ENCODE measurements at regions not wholly inside any gene's neighbourhood (a gene's known extent, or its start where the extent isn't known, plus 50 kb on each side); places are given as distances from the start of the nearest gene placed in this dataset.

DNA sequence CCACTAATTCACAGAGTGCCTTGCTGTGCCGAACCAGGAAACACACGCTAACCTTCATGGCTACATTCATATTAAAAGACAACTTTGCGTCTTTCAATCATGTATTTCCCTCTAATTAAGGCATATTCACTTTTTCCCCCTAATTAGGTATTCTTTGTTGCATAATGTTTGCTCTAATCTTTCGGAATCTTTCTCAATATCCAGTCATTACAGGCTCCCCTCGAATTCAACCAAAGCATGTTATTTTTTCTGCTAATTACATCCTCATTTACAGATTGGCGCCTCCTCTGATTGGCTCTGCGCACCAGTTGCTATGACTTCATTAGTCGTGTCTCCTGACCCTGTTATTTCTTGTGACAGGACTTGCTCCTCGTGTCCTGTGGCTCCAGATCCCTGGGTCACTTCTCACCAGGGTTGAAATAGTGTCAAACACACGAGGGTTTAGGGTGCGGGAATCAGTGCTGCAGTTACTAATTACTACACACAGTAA lies 226.7 kb upstream of the TSHZ3 start:
- WGBS, result 74% methylated on average over 11 of the region's 11 CpGs
- no peak for TF ChIP-seq RXRA (IDR thresholded peaks at IDR 0.05)
- TF ChIP-seq RAD21 (IDR thresholded peaks at IDR 0.05), result no peak
- no peak for TF ChIP-seq HNF4G (IDR thresholded peaks at IDR 0.05)
- TF ChIP-seq, protein P1, sequence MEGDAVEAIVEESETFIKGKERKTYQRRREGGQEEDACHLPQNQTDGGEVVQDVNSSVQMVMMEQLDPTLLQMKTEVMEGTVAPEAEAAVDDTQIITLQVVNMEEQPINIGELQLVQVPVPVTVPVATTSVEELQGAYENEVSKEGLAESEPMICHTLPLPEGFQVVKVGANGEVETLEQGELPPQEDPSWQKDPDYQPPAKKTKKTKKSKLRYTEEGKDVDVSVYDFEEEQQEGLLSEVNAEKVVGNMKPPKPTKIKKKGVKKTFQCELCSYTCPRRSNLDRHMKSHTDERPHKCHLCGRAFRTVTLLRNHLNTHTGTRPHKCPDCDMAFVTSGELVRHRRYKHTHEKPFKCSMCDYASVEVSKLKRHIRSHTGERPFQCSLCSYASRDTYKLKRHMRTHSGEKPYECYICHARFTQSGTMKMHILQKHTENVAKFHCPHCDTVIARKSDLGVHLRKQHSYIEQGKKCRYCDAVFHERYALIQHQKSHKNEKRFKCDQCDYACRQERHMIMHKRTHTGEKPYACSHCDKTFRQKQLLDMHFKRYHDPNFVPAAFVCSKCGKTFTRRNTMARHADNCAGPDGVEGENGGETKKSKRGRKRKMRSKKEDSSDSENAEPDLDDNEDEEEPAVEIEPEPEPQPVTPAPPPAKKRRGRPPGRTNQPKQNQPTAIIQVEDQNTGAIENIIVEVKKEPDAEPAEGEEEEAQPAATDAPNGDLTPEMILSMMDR (IDR thresholded peaks at IDR 0.05; ENCODE audit: low read depth, low read length, missing input control), result no peak
- TF ChIP-seq, protein P2, sequence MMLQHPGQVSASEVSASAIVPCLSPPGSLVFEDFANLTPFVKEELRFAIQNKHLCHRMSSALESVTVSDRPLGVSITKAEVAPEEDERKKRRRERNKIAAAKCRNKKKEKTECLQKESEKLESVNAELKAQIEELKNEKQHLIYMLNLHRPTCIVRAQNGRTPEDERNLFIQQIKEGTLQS (IDR thresholded peaks at IDR 0.05), result no peak
- no peak for TF ChIP-seq FOXA1 (IDR thresholded peaks at IDR 0.05)
- no peak for TF ChIP-seq YY1 (IDR thresholded peaks at IDR 0.05)
- TF ChIP-seq, protein P3, sequence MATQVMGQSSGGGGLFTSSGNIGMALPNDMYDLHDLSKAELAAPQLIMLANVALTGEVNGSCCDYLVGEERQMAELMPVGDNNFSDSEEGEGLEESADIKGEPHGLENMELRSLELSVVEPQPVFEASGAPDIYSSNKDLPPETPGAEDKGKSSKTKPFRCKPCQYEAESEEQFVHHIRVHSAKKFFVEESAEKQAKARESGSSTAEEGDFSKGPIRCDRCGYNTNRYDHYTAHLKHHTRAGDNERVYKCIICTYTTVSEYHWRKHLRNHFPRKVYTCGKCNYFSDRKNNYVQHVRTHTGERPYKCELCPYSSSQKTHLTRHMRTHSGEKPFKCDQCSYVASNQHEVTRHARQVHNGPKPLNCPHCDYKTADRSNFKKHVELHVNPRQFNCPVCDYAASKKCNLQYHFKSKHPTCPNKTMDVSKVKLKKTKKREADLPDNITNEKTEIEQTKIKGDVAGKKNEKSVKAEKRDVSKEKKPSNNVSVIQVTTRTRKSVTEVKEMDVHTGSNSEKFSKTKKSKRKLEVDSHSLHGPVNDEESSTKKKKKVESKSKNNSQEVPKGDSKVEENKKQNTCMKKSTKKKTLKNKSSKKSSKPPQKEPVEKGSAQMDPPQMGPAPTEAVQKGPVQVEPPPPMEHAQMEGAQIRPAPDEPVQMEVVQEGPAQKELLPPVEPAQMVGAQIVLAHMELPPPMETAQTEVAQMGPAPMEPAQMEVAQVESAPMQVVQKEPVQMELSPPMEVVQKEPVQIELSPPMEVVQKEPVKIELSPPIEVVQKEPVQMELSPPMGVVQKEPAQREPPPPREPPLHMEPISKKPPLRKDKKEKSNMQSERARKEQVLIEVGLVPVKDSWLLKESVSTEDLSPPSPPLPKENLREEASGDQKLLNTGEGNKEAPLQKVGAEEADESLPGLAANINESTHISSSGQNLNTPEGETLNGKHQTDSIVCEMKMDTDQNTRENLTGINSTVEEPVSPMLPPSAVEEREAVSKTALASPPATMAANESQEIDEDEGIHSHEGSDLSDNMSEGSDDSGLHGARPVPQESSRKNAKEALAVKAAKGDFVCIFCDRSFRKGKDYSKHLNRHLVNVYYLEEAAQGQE (IDR thresholded peaks at IDR 0.05), result no peak
- TF ChIP-seq, protein P4, sequence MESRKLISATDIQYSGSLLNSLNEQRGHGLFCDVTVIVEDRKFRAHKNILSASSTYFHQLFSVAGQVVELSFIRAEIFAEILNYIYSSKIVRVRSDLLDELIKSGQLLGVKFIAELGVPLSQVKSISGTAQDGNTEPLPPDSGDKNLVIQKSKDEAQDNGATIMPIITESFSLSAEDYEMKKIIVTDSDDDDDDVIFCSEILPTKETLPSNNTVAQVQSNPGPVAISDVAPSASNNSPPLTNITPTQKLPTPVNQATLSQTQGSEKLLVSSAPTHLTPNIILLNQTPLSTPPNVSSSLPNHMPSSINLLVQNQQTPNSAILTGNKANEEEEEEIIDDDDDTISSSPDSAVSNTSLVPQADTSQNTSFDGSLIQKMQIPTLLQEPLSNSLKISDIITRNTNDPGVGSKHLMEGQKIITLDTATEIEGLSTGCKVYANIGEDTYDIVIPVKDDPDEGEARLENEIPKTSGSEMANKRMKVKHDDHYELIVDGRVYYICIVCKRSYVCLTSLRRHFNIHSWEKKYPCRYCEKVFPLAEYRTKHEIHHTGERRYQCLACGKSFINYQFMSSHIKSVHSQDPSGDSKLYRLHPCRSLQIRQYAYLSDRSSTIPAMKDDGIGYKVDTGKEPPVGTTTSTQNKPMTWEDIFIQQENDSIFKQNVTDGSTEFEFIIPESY (IDR thresholded peaks at IDR 0.05), result no peak
- TF ChIP-seq TAF1 (conservative IDR thresholded peaks at IDR 0.05), result no peak
- no peak for TF ChIP-seq HNF4A (conservative IDR thresholded peaks at IDR 0.05)
- TF ChIP-seq EGR1 (IDR thresholded peaks at IDR 0.05; ENCODE audit: low read depth in 2 of 2), result no peak
- no peak for TF ChIP-seq FOXA2 (IDR thresholded peaks at IDR 0.05)
- no peak for TF ChIP-seq NR2F2 (IDR thresholded peaks at IDR 0.05)
- TF ChIP-seq GABPA (IDR thresholded peaks at IDR 0.05 in 1 of 2, conservative IDR thresholded peaks at IDR 0.05 in 1 of 2), result no peak
- no peak for TF ChIP-seq JUND (IDR thresholded peaks at IDR 0.05)
- TF ChIP-seq, protein P5, sequence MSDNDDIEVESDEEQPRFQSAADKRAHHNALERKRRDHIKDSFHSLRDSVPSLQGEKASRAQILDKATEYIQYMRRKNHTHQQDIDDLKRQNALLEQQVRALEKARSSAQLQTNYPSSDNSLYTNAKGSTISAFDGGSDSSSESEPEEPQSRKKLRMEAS (IDR thresholded peaks at IDR 0.05), result no peak
- no peak for TF ChIP-seq SP1 (IDR thresholded peaks at IDR 0.05)

More for the DNA sequence above, 226.7 kb upstream of the TSHZ3 start:
- Histone ChIP-seq H3K4me3 (ENCODE audit: low read depth in 1 of 3, low read length in 3 of 3) (no peak overlapping the region), H3K9ac (ENCODE audit: low read depth in 1 of 2, low read length in 2 of 2) (no peak overlapping the region), H3K4me1 (ENCODE audit: control insufficient read depth in 4 of 4, insufficient read depth in 4 of 4, low read length in 3 of 4) (no peaks in the 10 kb centered on the region), H3K27ac (ENCODE audit: low read depth in 1 of 2, low read length in 2 of 2) (no peak overlapping the region), H3K9me3 (ENCODE audit: control insufficient read depth in 4 of 4, low read length in 3 of 4) (peaks cover 0 to 3% (median 0%) of the 10 kb centered on the region in 4 donors), H3K36me3 (ENCODE audit: control insufficient read depth in 4 of 4, insufficient read depth in 3 of 4, low read depth in 1 of 4, low read length in 3 of 4) (no peaks in the 10 kb centered on the region), H3K27me3 (ENCODE audit: control insufficient read depth in 4 of 4, insufficient read depth in 4 of 4, low read length in 3 of 4) (no peaks in the 10 kb centered on the region)
- DNase-seq (ENCODE audit: low spot score), result no peak
